Heart right ventricle (tissue), 16 donors: ENCODE measurements at regions not wholly inside any gene's neighbourhood (a gene's known extent, or its start where the extent isn't known, plus 50 kb on each side); places are given as distances from the start of the nearest gene placed in this dataset.

Experiments used
- ATAC-seq, 8 donors: fragments of 200-7000 bp; cut with Tn5 transposase; one replicate each; pipeline ENCODE4 v1.9.1; 2020; ENCODE audit warnings: mild to moderate bottlenecking in 8 of 8, moderate library complexity in 8 of 8, moderate number of reproducible peaks in 1 of 8
- DNase-seq, 2 donors: peaks; one replicate each; pipeline ENCODE4 v3.0.0-alpha.2; 2020
- H3K27ac ChIP-seq, 10 donors: fragments of 200-600 bp; sonication (generic) in 2 of 10; one replicate each; pipeline versions ENCODE4 v1.5.0 to v1.8.0; 2020 to 2022; ENCODE audit warnings: mild to moderate bottlenecking in 3 of 10
- H3K27me3 ChIP-seq, 7 donors: fragments of 200-600 bp; one replicate each; pipeline ENCODE4 v1.8.0; 2021 to 2022; ENCODE audit warnings: mild to moderate bottlenecking in 2 of 7
- H3K36me3 ChIP-seq, 9 donors: fragments of 200-600 bp; sonication (generic) in 1 of 9; one replicate each; pipeline versions ENCODE4 v1.5.0 to v1.8.0; 2020 to 2022; ENCODE audit warnings: mild to moderate bottlenecking in 2 of 9
- H3K4me1 ChIP-seq, 9 donors: fragments of 200-600 bp; sonication (generic) in 1 of 9; one replicate each; pipeline versions ENCODE4 v1.5.0 to v1.8.0; 2020 to 2022; ENCODE audit warnings: mild to moderate bottlenecking in 4 of 9
- H3K4me3 ChIP-seq, 10 donors: fragments of 200-600 bp; sonication (generic) in 2 of 10; one replicate each; pipeline versions ENCODE4 v1.5.0 to v1.8.0; 2020 to 2022; ENCODE audit warnings: mild to moderate bottlenecking in 7 of 10, moderate library complexity in 2 of 10
- H3K9me3 ChIP-seq, 11 donors: fragments of 200-600 bp in 10 of 11; sonication (generic) in 2 of 11; one replicate each; pipeline versions ENCODE4 v1.5.0 to v1.8.0; 2013 to 2022; ENCODE audit warnings: mild to moderate bottlenecking in 2 of 11, control low read depth in 1 of 11, moderate library complexity in 1 of 11
- CTCF ChIP-seq, 9 donors: fragments of 200-600 bp; sonication (generic) in 2 of 9; IDR thresholded peaks; one replicate each; pipeline versions ENCODE4 v1.5.0 to v1.8.0; 2021 to 2022; ENCODE audit warnings: antibody characterized with exemption in 9 of 9, mild to moderate bottlenecking in 5 of 9, moderate library complexity in 1 of 9
- WGBS, 2 donors: extraction: QIAGEN DNeasy Blood & Tissue Kit; methylation state at CpG; one replicate each; pipeline ENCODE4 v1.1.7; 2013; ENCODE audit warnings: inconsistent platforms in 1 of 2; 5-methylcytosine and 5-hydroxymethylcytosine counted together
- intact Hi-C, 10 donors: fragments of 100-400 bp; cut with DNase I; formaldehyde crosslinking; loops; one replicate each; pipeline versions ENCODE4 v1.11.1 to v1.14.2; 2022
- donor health status: Arrhythmogenic right ventricular cardiomyopathy.
- donor health status: ischemic (EF 13 %, LVEDD 7.1; RV severe dilation, severe dysfunction).
- donor health status: healthy with polysubstance abuse.
- donor health status: DM: no; HTN: yes; CAD: no.
- donor health status: DM: no; HTN: no; CAD: no.
- donor health status: ischemic (EF 25% LVEDD 6.9; RV normal size, moderate dysfunction).
- donor health status: ischemic (EF 25% LVEDD 5.7; RV mildly dilated, moderate dysfunction).
- donor health status: healthy.
- donor health status: DM: yes; HTN: yes; CAD: no.
- donor health status: Ischemic cardiomyopathy.
- donor health status: ischemic (EF 35%, LVEDD 5.7; RV mildly dilated, moderate dysfunction).
- donor health status: nonischemic (EF 11% LVEDD 7.7; RV severe dilation, severe dysfunction).
- donor health status: DM: yes; HTN: yes; CAD: no.
- donor health status: PGD.
- donor health status: ischemic (EF 29% LVEDD 5.4; RV normal size, mild dysfunction).
- donor health status: nonischemic (EF 23%, LVEDD 6.1; RV moderate dilation, normal function).

DNA sequence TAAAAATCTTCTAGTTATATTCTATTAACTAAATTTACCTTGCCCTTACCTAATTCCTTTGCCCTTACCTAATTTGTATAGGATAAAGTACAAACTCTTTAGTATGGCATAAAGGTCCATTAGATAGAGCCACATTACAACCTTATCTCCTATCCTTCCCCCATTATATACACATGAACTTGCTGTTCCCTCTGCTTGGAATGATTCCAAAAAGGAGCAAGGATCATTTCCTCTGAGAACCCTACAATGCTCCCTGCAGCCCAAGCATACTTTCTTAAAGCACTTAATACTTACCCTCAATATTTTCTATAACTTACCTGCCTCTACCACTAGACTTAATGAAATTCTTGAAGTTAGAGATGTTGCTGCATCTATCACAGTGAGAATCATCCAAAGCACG is 118.9 kb upstream of the CCDC54 start:
- Histone ChIP-seq H3K4me1 (peaks cover 0 to 22% (median 0%) of the 10 kb centered on the region in 9 donors), H3K9me3 (no peaks in the 10 kb centered on the region), H3K27ac (no peak overlapping the region), H3K36me3 (no peaks in the 10 kb centered on the region), H3K27me3 (no peaks in the 10 kb centered on the region), H3K4me3 (no peak overlapping the region)
- ATAC-seq = peak in 3 of 8 donors; percentile 44 to 50 (median 49)
- no peak for DNase-seq
- WGBS, 2 donors = 86 to 89% methylated on average over 1 of the region's 1 CpG
- intact Hi-C loops = no loop called here
- TF ChIP-seq CTCF (IDR thresholded peaks at IDR 0.05) = no peak

GRCh38 chr3:107260207-107260606 is 117.0 kb upstream of the CCDC54 start:
- 95 to 96% methylated on average over 1 of the region's 1 CpG for WGBS, 2 donors
- intact Hi-C loops = loop anchor here in 1 of 10 donors (10.0 kb wide), 1 partner anchor 285 kb away; no protein-coding TSS in a partner anchor
- no peaks in the 10 kb centered on the region for H3K27me3 ChIP-seq

DNA sequence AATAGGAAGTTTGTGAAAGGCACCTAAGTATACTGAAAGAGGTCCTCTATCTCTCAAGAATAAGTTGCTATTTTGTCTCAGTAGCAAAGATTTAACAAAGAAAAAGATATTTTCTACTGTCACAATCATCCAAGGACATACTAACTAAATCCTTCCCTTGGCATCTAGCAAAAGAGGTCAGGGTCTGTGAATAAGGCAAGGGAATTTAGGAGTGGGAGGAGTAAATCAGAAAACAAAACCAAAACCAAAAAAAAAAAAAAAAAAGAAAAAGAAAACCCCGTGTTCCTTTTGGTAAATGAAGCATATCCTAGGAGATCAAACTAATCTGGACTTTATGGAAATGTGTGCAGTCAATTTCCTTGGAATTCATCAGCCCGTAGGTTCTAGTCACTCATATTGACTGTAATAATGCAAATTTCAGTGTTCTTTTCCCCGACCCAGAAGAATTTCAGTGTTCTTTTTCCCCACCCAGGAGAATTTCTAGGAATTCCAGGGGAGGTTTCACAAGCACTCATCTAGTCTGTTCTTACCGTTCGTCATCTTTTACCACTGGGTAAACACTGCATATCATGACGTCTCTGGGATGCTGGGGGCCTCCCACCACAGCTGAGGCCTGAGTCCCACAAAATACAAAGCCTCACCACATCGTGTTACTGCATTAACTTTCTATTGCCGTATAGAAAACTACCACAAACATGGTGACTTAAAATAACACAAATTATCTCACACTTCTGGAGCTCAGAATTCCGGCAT is 113.8 kb upstream of the CCDC54 start:
- TF ChIP-seq CTCF (IDR thresholded peaks at IDR 0.05) = no peak
- WGBS, 2 donors = 57 to 63% methylated on average over 9 of the region's 9 CpGs
- H3K36me3 ChIP-seq = no peaks in the 10 kb centered on the region
- intact Hi-C loops = loop anchor here in 1 of 10 donors (10.0 kb wide), 1 partner anchor 281 kb away; no protein-coding TSS in a partner anchor
- no peaks in the 10 kb centered on the region for H3K27me3 ChIP-seq
- peaks cover 0 to 31% (median 6%) of the 10 kb centered on the region in 9 donors for H3K4me1 ChIP-seq
- ATAC-seq = peak in 5 of 8 donors; percentile 38 to 74 (median 70)
- H3K27ac ChIP-seq = peak overlapping the region in 9 of 10 donors; percentile 12 to 71 (median 62)
- no peak for DNase-seq
- peak overlapping the region in 8 of 10 donors; percentile 3 to 42 (median 34) for H3K4me3 ChIP-seq
- no peaks in the 10 kb centered on the region for H3K9me3 ChIP-seq

More at GRCh38 chr3:107260207-107260606, 117.0 kb upstream of the CCDC54 start:
- H3K27ac ChIP-seq = no peak overlapping the region
- DNase-seq (no peak), ATAC-seq (no peak)
- H3K4me1 ChIP-seq = peaks cover 0 to 38% (median 6%) of the 10 kb centered on the region in 9 donors
- no peaks in the 10 kb centered on the region for H3K9me3 ChIP-seq
- no peak overlapping the region for H3K4me3 ChIP-seq
- H3K36me3 ChIP-seq = no peaks in the 10 kb centered on the region
- TF ChIP-seq CTCF (IDR thresholded peaks at IDR 0.05) = no peak

GRCh38 chr3:107264888-107265287 is 112.4 kb upstream of the CCDC54 start:
- H3K9me3 ChIP-seq = no peaks in the 10 kb centered on the region
- no peaks in the 10 kb centered on the region for H3K36me3 ChIP-seq
- ATAC-seq = peak in 3 of 8 donors; percentile 18 to 52 (median 35)
- no peaks in the 10 kb centered on the region for H3K27me3 ChIP-seq
- H3K4me3 ChIP-seq = no peak overlapping the region
- DNase-seq = no peak
- WGBS, 2 donors = 51 to 53% methylated on average over 6 of the region's 6 CpGs
- H3K4me1 ChIP-seq = peaks cover 0 to 27% (median 6%) of the 10 kb centered on the region in 9 donors
- intact Hi-C loops = loop anchor here in 1 of 10 donors (10.0 kb wide), 1 partner anchor 280 kb away; no protein-coding TSS in a partner anchor
- peak overlapping the region in 5 of 10 donors; percentile 2 to 37 (median 33) for H3K27ac ChIP-seq
- no peak for TF ChIP-seq CTCF (IDR thresholded peaks at IDR 0.05)
